ENCODE measurements at regions not wholly inside any gene's neighbourhood (a gene's known extent, or its start where the extent isn't known, plus 50 kb on each side); places are given as distances from the start of the nearest gene placed in this dataset.

GRCh38 chr2:6635296-6635695 lies 230.4 kb downstream of the CMPK2 start:
- H3K36me3 ChIP-seq (ENCODE audit: insufficient read depth, insufficient read length, low read length) = no peaks in the 10 kb centered on the region
- no peaks in the 10 kb centered on the region for H3K27me3 ChIP-seq (ENCODE audit: insufficient read depth, insufficient read length)
- no peaks in the 10 kb centered on the region for H3K9me3 ChIP-seq (ENCODE audit: insufficient read depth, low read length)
- no peak overlapping the region for H3K9ac ChIP-seq (ENCODE audit: insufficient read length, low read depth)
- TF ChIP-seq YY1 (IDR thresholded peaks at IDR 0.05; ENCODE audit: insufficient read depth, insufficient read length) (no peak), SUZ12 (IDR thresholded peaks at IDR 0.05; ENCODE audit: extremely low read depth, insufficient read depth, insufficient read length) (no peak), ZNF274 (IDR thresholded peaks at IDR 0.05; ENCODE audit: low read depth, low read length) (no peak)
- H3K4me1 ChIP-seq (ENCODE audit: insufficient read depth, insufficient read length) = no peaks in the 10 kb centered on the region
- no peak overlapping the region for H3K4me3 ChIP-seq (ENCODE audit: insufficient read length, low read depth)
- DNase-seq (ENCODE audit: low read depth, low spot score) = no peak

GRCh38 chr2:6637330-6637729 lies 228.4 kb downstream of the CMPK2 start:
- TF ChIP-seq YY1 (IDR thresholded peaks at IDR 0.05; ENCODE audit: insufficient read depth, insufficient read length) (no peak), SUZ12 (IDR thresholded peaks at IDR 0.05; ENCODE audit: extremely low read depth, insufficient read depth, insufficient read length) (no peak), ZNF274 (IDR thresholded peaks at IDR 0.05; ENCODE audit: low read depth, low read length) (no peak)
- Histone ChIP-seq H3K36me3 (ENCODE audit: insufficient read depth, insufficient read length, low read length) (no peaks in the 10 kb centered on the region), H3K9me3 (ENCODE audit: insufficient read depth, low read length) (no peaks in the 10 kb centered on the region), H3K4me3 (ENCODE audit: insufficient read length, low read depth) (no peak overlapping the region), H3K27me3 (ENCODE audit: insufficient read depth, insufficient read length) (no peaks in the 10 kb centered on the region), H3K4me1 (ENCODE audit: insufficient read depth, insufficient read length) (no peaks in the 10 kb centered on the region), H3K9ac (ENCODE audit: insufficient read length, low read depth) (no peak overlapping the region)
- DNase-seq (ENCODE audit: low read depth, low spot score) = no peak

DNA sequence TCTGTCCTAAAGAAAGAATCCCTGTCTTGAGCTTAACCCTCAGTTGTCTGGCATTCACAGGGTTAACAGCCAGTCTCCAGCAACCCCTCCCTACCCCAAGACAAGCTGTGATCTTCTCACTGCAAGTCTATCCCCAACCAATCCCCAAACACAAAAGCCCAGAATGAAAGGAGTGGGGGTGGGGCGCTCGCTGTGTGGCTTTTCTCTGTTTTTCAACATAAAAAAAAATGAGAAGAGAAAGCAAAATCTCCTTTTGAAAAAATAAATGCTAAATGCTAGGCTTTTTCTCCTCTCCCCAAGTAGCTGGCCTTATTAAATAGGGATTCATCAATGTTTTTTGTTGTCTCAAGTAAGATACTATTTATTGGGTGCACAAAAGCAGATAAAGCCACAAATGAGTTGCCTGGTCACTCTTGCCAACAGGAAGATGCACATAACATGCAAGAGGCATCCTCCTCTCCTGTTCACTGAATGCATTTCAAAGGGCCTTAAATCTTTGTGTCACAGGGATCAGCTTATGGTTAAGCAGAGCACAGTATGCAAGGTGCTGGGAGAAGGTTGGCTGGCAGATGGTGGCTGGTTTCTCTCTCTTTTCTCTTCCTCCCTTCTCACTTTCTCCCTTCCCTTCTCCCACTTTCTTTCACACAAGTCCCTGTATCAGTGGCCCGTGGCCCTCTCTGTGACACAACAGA lies 225.6 kb downstream of the CMPK2 start:
- TF ChIP-seq SUZ12 (IDR thresholded peaks at IDR 0.05; ENCODE audit: extremely low read depth, insufficient read depth, insufficient read length) (no peak), YY1 (IDR thresholded peaks at IDR 0.05; ENCODE audit: insufficient read depth, insufficient read length) (no peak), ZNF274 (IDR thresholded peaks at IDR 0.05; ENCODE audit: low read depth, low read length) (no peak)
- H3K36me3 ChIP-seq (ENCODE audit: insufficient read depth, insufficient read length, low read length) = no peaks in the 10 kb centered on the region
- no peaks in the 10 kb centered on the region for H3K4me1 ChIP-seq (ENCODE audit: insufficient read depth, insufficient read length)
- no peak overlapping the region for H3K4me3 ChIP-seq (ENCODE audit: insufficient read length, low read depth)
- peak; percentile 92 for DNase-seq (ENCODE audit: low read depth, low spot score)
- H3K9me3 ChIP-seq (ENCODE audit: insufficient read depth, low read length) = no peaks in the 10 kb centered on the region
- no peaks in the 10 kb centered on the region for H3K27me3 ChIP-seq (ENCODE audit: insufficient read depth, insufficient read length)
- H3K9ac ChIP-seq (ENCODE audit: insufficient read length, low read depth) = peak overlapping the region; percentile 25

- Histone ChIP-seq H3K9me3 (ENCODE audit: insufficient read depth, low read length) (no peaks in the 10 kb centered on the region), H3K4me3 (ENCODE audit: insufficient read length, low read depth) (no peak overlapping the region), H3K4me1 (ENCODE audit: insufficient read depth, insufficient read length) (no peaks in the 10 kb centered on the region), H3K27me3 (ENCODE audit: insufficient read depth, insufficient read length) (no peaks in the 10 kb centered on the region), H3K9ac (ENCODE audit: insufficient read length, low read depth) (peak overlapping the region; percentile 25), H3K36me3 (ENCODE audit: insufficient read depth, insufficient read length, low read length) (no peaks in the 10 kb centered on the region)
- no peak for TF ChIP-seq ZNF274 (IDR thresholded peaks at IDR 0.05; ENCODE audit: low read depth, low read length)
- TF ChIP-seq YY1 (IDR thresholded peaks at IDR 0.05; ENCODE audit: insufficient read depth, insufficient read length) = no peak
- no peak for TF ChIP-seq SUZ12 (IDR thresholded peaks at IDR 0.05; ENCODE audit: extremely low read depth, insufficient read depth, insufficient read length)
- no peak for DNase-seq (ENCODE audit: low read depth, low spot score)
These were observed 225.1 kb downstream of the CMPK2 start for GRCh38 chr2:6640621-6641015.

GRCh38 chr2:6641956-6642355 lies 223.8 kb downstream of the CMPK2 start:
- Histone ChIP-seq H3K36me3 (ENCODE audit: insufficient read depth, insufficient read length, low read length) (no peaks in the 10 kb centered on the region), H3K9ac (ENCODE audit: insufficient read length, low read depth) (no peak overlapping the region), H3K4me3 (ENCODE audit: insufficient read length, low read depth) (no peak overlapping the region), H3K27me3 (ENCODE audit: insufficient read depth, insufficient read length) (no peaks in the 10 kb centered on the region), H3K9me3 (ENCODE audit: insufficient read depth, low read length) (no peaks in the 10 kb centered on the region), H3K4me1 (ENCODE audit: insufficient read depth, insufficient read length) (no peaks in the 10 kb centered on the region)
- TF ChIP-seq YY1 (IDR thresholded peaks at IDR 0.05; ENCODE audit: insufficient read depth, insufficient read length) = no peak
- TF ChIP-seq SUZ12 (IDR thresholded peaks at IDR 0.05; ENCODE audit: extremely low read depth, insufficient read depth, insufficient read length) = no peak
- TF ChIP-seq ZNF274 (IDR thresholded peaks at IDR 0.05; ENCODE audit: low read depth, low read length) = no peak
- no peak for DNase-seq (ENCODE audit: low read depth, low spot score)

DNA sequence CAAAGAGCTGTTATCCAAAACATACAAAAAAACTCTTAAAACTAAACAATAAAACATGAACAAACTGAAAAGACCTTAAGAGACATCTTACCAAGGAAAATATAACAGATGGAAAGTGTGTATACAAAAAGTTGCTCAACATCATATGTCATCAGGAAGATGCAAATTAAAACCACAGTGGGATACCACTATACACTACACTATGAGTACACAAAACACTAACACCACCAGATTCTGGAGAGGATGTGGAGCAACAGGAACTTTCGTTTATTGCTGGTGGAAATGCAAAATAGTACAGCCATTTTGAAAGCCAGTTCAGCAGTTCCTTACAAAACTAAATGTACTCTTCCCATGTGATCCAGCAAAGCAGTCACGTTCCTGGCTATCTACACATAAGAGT lies 221.4 kb downstream of the CMPK2 start:
- no peaks in the 10 kb centered on the region for H3K27me3 ChIP-seq (ENCODE audit: insufficient read depth, insufficient read length)
- no peak for DNase-seq (ENCODE audit: low read depth, low spot score)
- no peak overlapping the region for H3K4me3 ChIP-seq (ENCODE audit: insufficient read length, low read depth)
- no peaks in the 10 kb centered on the region for H3K36me3 ChIP-seq (ENCODE audit: insufficient read depth, insufficient read length, low read length)
- TF ChIP-seq YY1 (IDR thresholded peaks at IDR 0.05; ENCODE audit: insufficient read depth, insufficient read length) (no peak), ZNF274 (IDR thresholded peaks at IDR 0.05; ENCODE audit: low read depth, low read length) (no peak), SUZ12 (IDR thresholded peaks at IDR 0.05; ENCODE audit: extremely low read depth, insufficient read depth, insufficient read length) (no peak)
- H3K4me1 ChIP-seq (ENCODE audit: insufficient read depth, insufficient read length) = no peaks in the 10 kb centered on the region
- H3K9ac ChIP-seq (ENCODE audit: insufficient read length, low read depth) = no peak overlapping the region
- H3K9me3 ChIP-seq (ENCODE audit: insufficient read depth, low read length) = no peaks in the 10 kb centered on the region

GRCh38 chr2:6645004-6645403 lies 220.7 kb downstream of the CMPK2 start:
- Histone ChIP-seq H3K9me3 (ENCODE audit: insufficient read depth, low read length) (no peaks in the 10 kb centered on the region), H3K4me3 (ENCODE audit: insufficient read length, low read depth) (no peak overlapping the region), H3K4me1 (ENCODE audit: insufficient read depth, insufficient read length) (no peaks in the 10 kb centered on the region), H3K9ac (ENCODE audit: insufficient read length, low read depth) (no peak overlapping the region), H3K36me3 (ENCODE audit: insufficient read depth, insufficient read length, low read length) (no peaks in the 10 kb centered on the region), H3K27me3 (ENCODE audit: insufficient read depth, insufficient read length) (no peaks in the 10 kb centered on the region)
- DNase-seq (ENCODE audit: low read depth, low spot score) = no peak
- TF ChIP-seq SUZ12 (IDR thresholded peaks at IDR 0.05; ENCODE audit: extremely low read depth, insufficient read depth, insufficient read length) = no peak
- no peak for TF ChIP-seq YY1 (IDR thresholded peaks at IDR 0.05; ENCODE audit: insufficient read depth, insufficient read length)
- TF ChIP-seq ZNF274 (IDR thresholded peaks at IDR 0.05; ENCODE audit: low read depth, low read length) = no peak

All from NT2/D1 (cell line).